C4-2B (cell line): ENCODE measurements at regions not wholly inside any gene's neighbourhood (a gene's known extent, or its start where the extent isn't known, plus 50 kb on each side); places are given as distances from the start of the nearest gene placed in this dataset.

Experiments used
- H3K27ac ChIP-seq: fragments of 450-650 bp; 2 replicates; pipeline ENCODE4 v1.5.1; 2017
- CTCF ChIP-seq: fragments of 450-650 bp; conservative IDR thresholded peaks from 2 replicates; pipeline ENCODE4 v1.5.1; 2017; ENCODE audit warnings: mild to moderate bottlenecking
- ZFX ChIP-seq: fragments of 450-650 bp; IDR thresholded peaks from 2 replicates; pipeline ENCODE4 v1.6.1; 2017

GRCh38 chr14:46487582-46488350 is 163.8 kb downstream of the RPL10L start:
- no peak for TF ChIP-seq CTCF
- TF ChIP-seq ZFX: no peak
- no peak overlapping the region for H3K27ac ChIP-seq

GRCh38 chr14:46482200-46482599 is 169.4 kb downstream of the RPL10L start:
- TF ChIP-seq CTCF: no peak
- TF ChIP-seq ZFX: no peak
- H3K27ac ChIP-seq: no peak overlapping the region

- no peak overlapping the region for H3K27ac ChIP-seq
- TF ChIP-seq ZFX: no peak
- no peak for TF ChIP-seq CTCF
Measured at GRCh38 chr14:46480817-46481216, 170.8 kb downstream of the RPL10L start.

GRCh38 chr14:46472261-46472660 is 179.3 kb downstream of the RPL10L start:
- H3K27ac ChIP-seq: no peak overlapping the region
- no peak for TF ChIP-seq ZFX
- no peak for TF ChIP-seq CTCF

GRCh38 chr14:46464341-46464740 is 187.2 kb downstream of the RPL10L start:
- no peak for TF ChIP-seq CTCF
- TF ChIP-seq ZFX: no peak

GRCh38 chr14:46451800-46452199 is 199.8 kb downstream of the RPL10L start:
- H3K27ac ChIP-seq: no peak overlapping the region
- TF ChIP-seq CTCF (0 out of 2 replicates have a peak, but pooled peaks have one; percentile 4), ZFX (no peak)

More at GRCh38 chr14:46464341-46464740, 187.2 kb downstream of the RPL10L start:
- no peak overlapping the region for H3K27ac ChIP-seq

- no peak overlapping the region for H3K27ac ChIP-seq
- TF ChIP-seq CTCF (no peak), ZFX (no peak)
Measured at GRCh38 chr14:46444666-46445065, 206.9 kb downstream of the RPL10L start.
